Testis (tissue), 2 donors: ENCODE measurements at regions not wholly inside any gene's neighbourhood (a gene's known extent, or its start where the extent isn't known, plus 50 kb on each side); places are given as distances from the start of the nearest gene placed in this dataset.

Experiments
- POLR2A ChIP-seq: fragments of 450-650 bp; IDR thresholded peaks from one replicate; pipeline ENCODE4 v1.6.1; 2017; ENCODE audit warnings: antibody characterized with exemption, mild to moderate bottlenecking, moderate library complexity
- TF ChIP-seq, protein P1 (sequence below), 3 experiments: fragments of 450-650 bp in 2 of 3; fragments of 200-600 bp in 1 of 3; sonication (generic) in 1 of 3; IDR thresholded peaks; one replicate each; pipeline ENCODE4 v1.5.1; 2016 to 2019; ENCODE audit warnings: antibody characterized with exemption in 3 of 3, mild to moderate bottlenecking in 2 of 3, moderate library complexity in 1 of 3

DNA sequence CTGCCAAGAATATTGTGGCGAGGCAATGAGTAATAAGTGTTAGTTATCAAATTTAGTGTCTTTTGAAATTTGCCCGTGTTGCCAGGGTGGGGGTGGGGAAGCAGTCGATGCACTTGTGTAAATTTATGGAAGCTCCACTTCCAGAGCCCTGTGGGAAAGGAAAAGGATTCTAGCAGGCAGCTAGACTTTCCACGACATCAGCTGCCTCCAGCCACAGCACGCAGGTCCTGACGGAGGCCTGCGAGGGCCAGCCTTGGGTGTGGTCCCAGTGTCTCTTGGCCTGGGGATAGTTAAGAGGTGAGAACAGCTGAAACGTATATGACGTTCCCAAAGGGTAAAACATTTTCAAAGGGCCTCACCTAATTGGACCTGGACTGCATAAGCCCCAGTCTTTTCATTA, 433.0 kb downstream of the TSHZ3 start:
- TF ChIP-seq, protein P1, sequence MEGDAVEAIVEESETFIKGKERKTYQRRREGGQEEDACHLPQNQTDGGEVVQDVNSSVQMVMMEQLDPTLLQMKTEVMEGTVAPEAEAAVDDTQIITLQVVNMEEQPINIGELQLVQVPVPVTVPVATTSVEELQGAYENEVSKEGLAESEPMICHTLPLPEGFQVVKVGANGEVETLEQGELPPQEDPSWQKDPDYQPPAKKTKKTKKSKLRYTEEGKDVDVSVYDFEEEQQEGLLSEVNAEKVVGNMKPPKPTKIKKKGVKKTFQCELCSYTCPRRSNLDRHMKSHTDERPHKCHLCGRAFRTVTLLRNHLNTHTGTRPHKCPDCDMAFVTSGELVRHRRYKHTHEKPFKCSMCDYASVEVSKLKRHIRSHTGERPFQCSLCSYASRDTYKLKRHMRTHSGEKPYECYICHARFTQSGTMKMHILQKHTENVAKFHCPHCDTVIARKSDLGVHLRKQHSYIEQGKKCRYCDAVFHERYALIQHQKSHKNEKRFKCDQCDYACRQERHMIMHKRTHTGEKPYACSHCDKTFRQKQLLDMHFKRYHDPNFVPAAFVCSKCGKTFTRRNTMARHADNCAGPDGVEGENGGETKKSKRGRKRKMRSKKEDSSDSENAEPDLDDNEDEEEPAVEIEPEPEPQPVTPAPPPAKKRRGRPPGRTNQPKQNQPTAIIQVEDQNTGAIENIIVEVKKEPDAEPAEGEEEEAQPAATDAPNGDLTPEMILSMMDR (IDR thresholded peaks at IDR 0.05): no peak
- TF ChIP-seq POLR2A: no peak
